SU-DHL-6 (cell line): ENCODE measurements at regions not wholly inside any gene's neighbourhood (a gene's known extent, or its start where the extent isn't known, plus 50 kb on each side); places are given as distances from the start of the nearest gene placed in this dataset.
"Not testable (repeated sequence)": the region's sequence is repeated elsewhere in the genome, so short reads cannot be mapped to it uniquely, and the experiment has no call there.

Experiments used
- H2AFZ ChIP-seq: fragments of 200-600 bp; sonication (generic); 2 replicates; pipeline ENCODE4 v1.6.1; 2014; ENCODE audit warnings: low read depth, mild to moderate bottlenecking, moderate library complexity, mixed read lengths, antibody characterized with exemption, low read length; ENCODE audit not compliant: severe bottlenecking
- H3F3A ChIP-seq: fragments of 200-600 bp; shearing (Covaris generic); 2 replicates; pipeline ENCODE4 v1.6.0; 2016; ENCODE audit warnings: antibody characterized with exemption, mild to moderate bottlenecking; ENCODE audit not compliant: insufficient read depth
- H3K27ac ChIP-seq: fragments of 200-600 bp; sonication (generic); 2 replicates; pipeline ENCODE4 v1.5.1; 2016; ENCODE audit warnings: low read depth, mild to moderate bottlenecking, low read length, moderate library complexity, mixed read lengths
- H3K27me3 ChIP-seq: fragments of 200-600 bp; sonication (generic), shearing (Covaris generic); 2 replicates; pipeline ENCODE4 v1.6.0; 2014; ENCODE audit warnings: mild to moderate bottlenecking, low read length
- H3K36me3 ChIP-seq: fragments of 200-600 bp; sonication (generic); 2 replicates; pipeline ENCODE4 v1.6.1; 2014; ENCODE audit warnings: mild to moderate bottlenecking, low read length, mixed read lengths
- H3K4me2 ChIP-seq: fragments of 300-600, 200-600 bp; shearing (Covaris generic), sonication (generic); 2 replicates; pipeline ENCODE4 v1.6.0; 2014; ENCODE audit warnings: low read length, low read depth, mild to moderate bottlenecking; ENCODE audit not compliant: poor library complexity, severe bottlenecking
- H3K4me3 ChIP-seq: fragments of 200-600 bp; sonication (generic); 2 replicates; pipeline ENCODE4 v1.5.1; 2014; ENCODE audit warnings: antibody characterized with exemption, low read length, mild to moderate bottlenecking, mixed read lengths; ENCODE audit not compliant: insufficient read depth, poor library complexity, severe bottlenecking
- H3K79me2 ChIP-seq: fragments of 200-600 bp; sonication (generic); 2 replicates; pipeline ENCODE4 v1.6.1; 2014; ENCODE audit warnings: mild to moderate bottlenecking, low read length, moderate library complexity; ENCODE audit not compliant: insufficient read depth
- H3K9ac ChIP-seq: fragments of 200-600 bp; sonication (generic); 2 replicates; pipeline ENCODE4 v1.7.0; 2014; ENCODE audit warnings: mild to moderate bottlenecking, low read length
- H3K9me2 ChIP-seq: fragments of 200-600 bp; sonication (generic); replicated peaks from 2 replicates; pipeline ENCODE4 v1.6.1; 2014; ENCODE audit warnings: low read length; ENCODE audit not compliant: insufficient read depth
- H3K9me3 ChIP-seq: fragments of 200-600 bp; sonication (generic); 2 replicates; pipeline ENCODE4 v1.6.1; 2014; ENCODE audit warnings: low read length, mixed read lengths; ENCODE audit not compliant: insufficient read depth
- H4K20me1 ChIP-seq: fragments of 200-600 bp; sonication (generic); 2 replicates; pipeline ENCODE4 v1.6.1; 2014; ENCODE audit warnings: low read depth, mild to moderate bottlenecking, antibody characterized with exemption, low read length, moderate library complexity, mixed read lengths

DNA sequence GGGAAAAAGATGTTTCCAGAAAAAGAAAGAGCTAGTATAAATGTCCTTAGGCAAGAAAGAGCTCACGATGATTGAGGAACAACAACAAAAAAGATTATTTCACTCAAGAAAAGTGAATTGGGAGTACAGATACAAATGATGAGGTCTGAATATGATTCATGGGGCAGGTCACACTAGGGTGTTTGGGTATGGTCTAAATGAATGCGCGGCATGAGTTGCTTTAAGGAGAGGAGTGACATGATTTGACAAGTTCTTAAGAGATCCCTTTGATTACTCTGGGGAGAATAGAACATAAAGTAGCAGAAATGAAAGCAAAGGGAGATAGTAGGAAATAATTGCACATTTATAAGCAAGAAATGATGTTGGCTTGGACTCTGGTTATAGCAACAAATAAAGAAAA lies 85.9 kb upstream of the AGAP9 start:
- not testable (repeated sequence) for H3K9ac ChIP-seq, H3K9me2 ChIP-seq, H3K27me3 ChIP-seq, H3K4me2 ChIP-seq, H3K4me3 ChIP-seq, H3K9me3 ChIP-seq, H3F3A ChIP-seq, H2AFZ ChIP-seq, H3K27ac ChIP-seq, H4K20me1 ChIP-seq, H3K36me3 ChIP-seq, H3K79me2 ChIP-seq

DNA sequence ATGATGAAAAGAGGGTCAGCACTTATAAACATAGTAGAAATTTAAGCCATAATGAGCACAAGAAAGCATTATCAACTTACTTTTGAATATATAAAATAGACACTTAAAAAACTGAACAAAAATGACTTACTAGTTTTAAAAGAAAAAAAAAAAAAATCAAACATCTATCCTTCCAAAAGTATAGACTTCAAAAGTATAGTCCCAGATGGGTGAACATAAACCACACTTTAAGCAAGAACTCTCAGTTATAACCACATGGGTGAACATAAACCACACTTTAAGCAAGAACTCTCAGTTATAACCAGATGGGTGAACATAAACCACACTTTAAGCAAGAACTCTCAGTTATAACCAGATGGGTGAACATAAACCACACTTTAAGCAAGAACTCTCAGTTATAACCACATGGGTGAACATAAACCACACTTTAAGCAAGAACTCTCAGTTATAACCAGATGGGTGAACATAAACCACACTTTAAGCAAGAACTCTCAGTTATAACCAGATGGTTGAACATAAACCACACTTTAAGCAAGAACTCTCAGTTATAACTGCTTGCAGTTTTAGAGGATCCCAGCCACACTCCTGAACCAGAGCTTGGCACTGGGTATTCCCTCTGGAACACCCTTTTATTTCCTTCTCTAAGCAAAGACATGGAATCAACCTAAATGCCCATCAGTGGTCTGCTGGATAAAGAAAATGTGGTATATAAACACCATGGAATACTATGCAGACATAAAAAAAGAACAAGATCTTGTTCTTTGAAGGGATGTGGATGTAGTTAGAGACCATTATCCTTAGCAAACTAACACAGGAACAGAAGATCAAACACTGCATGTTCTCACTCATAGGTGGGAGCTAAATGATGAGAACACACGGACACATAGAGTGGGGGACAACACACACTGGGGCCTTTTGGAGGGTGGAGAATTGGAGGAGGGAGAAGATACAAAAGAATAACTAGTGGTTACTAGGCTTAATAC lies 82.6 kb upstream of the AGAP9 start:
- not testable (repeated sequence) for H3K36me3 ChIP-seq, H3K27me3 ChIP-seq, H3K9ac ChIP-seq, H3K9me2 ChIP-seq, H3K4me2 ChIP-seq, H2AFZ ChIP-seq, H3K79me2 ChIP-seq, H3K27ac ChIP-seq, H3K4me3 ChIP-seq, H3K9me3 ChIP-seq, H3F3A ChIP-seq, H4K20me1 ChIP-seq

DNA sequence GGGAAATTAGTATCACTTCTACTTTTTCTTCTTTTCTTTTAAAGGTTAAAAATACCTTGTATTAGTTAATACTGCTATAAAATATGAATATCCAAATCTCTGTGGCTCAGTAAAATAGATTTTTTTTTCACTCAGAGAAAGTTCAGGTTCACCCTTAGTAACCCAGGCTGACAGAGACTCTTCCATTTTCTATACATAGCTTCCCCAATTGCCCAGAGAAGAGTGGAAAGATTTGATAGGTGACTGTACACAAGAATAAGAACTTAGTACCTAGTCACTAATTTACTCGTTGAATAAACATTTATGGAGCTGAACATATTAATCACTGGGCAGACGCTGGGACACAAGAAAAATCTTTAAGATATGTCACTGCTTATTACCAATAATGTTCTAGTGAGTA lies 77.2 kb upstream of the AGAP9 start:
- H3K79me2 ChIP-seq, H3K36me3 ChIP-seq, H3K9ac ChIP-seq, H3K27me3 ChIP-seq, H3K9me2 ChIP-seq, H3K27ac ChIP-seq, H3K9me3 ChIP-seq, H3K4me2 ChIP-seq, H4K20me1 ChIP-seq, H3F3A ChIP-seq, H2AFZ ChIP-seq, H3K4me3 ChIP-seq: not testable (repeated sequence)

DNA sequence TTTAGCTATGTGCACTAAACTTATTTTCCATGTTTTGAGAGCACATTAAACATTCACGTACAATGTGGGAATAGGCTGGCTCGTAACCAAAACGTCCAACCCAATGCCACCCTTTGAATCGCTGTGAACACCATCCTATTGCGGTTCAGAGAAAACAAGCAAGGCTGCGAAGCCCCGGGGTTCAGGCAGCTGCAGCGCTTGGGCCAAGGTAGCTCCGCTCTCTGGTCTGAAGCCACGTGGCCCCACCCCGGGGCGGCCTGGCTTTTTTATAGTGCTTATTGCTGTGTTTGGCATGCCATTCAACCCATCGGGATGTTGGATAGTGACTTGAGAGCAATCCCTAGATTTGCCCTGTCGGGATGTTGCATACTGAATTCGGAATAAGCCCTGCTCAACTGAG lies 76.7 kb upstream of the AGAP9 start:
- H3K9me2 ChIP-seq, H3K27me3 ChIP-seq, H3K4me3 ChIP-seq, H4K20me1 ChIP-seq, H3K79me2 ChIP-seq, H3F3A ChIP-seq, H3K9me3 ChIP-seq, H2AFZ ChIP-seq, H3K27ac ChIP-seq, H3K36me3 ChIP-seq, H3K4me2 ChIP-seq, H3K9ac ChIP-seq: not testable (repeated sequence)

DNA sequence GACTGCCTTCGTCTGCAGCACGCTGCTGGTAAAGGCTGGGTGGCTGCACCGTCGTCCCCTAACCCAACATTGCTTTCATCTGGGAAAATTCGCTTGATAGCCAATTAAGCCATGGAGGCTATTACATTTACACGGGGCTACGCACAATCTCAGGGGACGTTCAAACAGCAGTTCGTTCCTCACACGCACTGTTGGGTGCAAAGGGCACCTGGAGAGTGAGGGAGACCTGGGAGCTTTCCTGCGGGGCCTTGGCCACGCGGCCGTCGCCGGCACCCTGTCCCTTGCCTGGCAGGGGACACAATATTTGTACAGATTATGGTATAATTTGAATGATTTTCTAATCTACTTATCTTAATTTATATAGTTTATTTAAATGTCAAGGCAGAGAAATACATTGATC lies 76.2 kb upstream of the AGAP9 start:
- H3K4me2 ChIP-seq, H3K27ac ChIP-seq, H4K20me1 ChIP-seq, H3F3A ChIP-seq, H3K4me3 ChIP-seq, H2AFZ ChIP-seq, H3K79me2 ChIP-seq, H3K36me3 ChIP-seq, H3K27me3 ChIP-seq, H3K9me3 ChIP-seq, H3K9me2 ChIP-seq, H3K9ac ChIP-seq: not testable (repeated sequence)

DNA sequence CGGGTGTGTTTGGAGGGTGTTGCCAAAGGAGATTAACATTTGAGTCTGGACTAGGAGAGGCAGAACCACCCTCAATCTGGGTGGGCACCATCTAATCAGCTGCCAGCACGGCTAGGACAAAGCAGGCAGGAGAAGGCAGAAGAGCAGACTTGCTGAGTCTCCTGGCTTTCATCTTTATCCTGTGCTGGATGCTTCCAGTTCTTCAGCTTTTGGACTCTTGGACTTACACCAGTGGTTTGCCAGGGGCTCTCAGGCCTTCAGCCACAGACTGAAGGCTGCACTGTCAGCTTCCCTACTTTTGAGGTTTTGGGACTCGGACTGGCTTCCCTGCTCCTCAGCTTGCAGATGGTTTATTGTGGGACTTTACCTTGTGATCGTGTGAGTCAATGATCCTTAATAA lies 70.4 kb upstream of the AGAP9 start:
- not testable (repeated sequence) for H3K4me2 ChIP-seq, H3K27ac ChIP-seq, H3K79me2 ChIP-seq, H3K9ac ChIP-seq, H3K27me3 ChIP-seq, H2AFZ ChIP-seq, H3K9me2 ChIP-seq, H4K20me1 ChIP-seq, H3K36me3 ChIP-seq, H3K9me3 ChIP-seq, H3K4me3 ChIP-seq, H3F3A ChIP-seq

DNA sequence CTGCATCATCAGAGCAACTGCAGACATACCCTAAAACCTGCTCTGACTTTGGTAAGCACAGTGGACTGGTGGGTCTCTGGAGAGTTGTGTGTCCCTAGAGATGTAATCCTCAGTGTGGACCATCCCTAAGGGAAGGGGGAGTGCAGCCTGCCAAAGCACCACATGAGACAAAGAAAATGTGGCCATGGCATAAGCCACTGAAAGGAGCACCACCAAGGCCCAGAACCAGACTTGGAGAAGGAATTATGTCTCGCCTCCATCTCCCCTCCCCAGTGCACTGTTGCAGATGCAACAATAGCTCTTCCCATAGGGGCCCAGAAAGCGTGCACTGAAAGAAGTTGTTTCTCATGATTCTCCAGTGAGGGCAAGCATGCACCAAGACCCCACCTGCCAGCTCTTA lies 69.7 kb upstream of the AGAP9 start:
- not testable (repeated sequence) for H3K4me3 ChIP-seq, H3K36me3 ChIP-seq, H3K9ac ChIP-seq, H3K27ac ChIP-seq, H3K9me3 ChIP-seq, H3K79me2 ChIP-seq, H3K9me2 ChIP-seq, H3K27me3 ChIP-seq, H3K4me2 ChIP-seq, H4K20me1 ChIP-seq, H2AFZ ChIP-seq, H3F3A ChIP-seq

DNA sequence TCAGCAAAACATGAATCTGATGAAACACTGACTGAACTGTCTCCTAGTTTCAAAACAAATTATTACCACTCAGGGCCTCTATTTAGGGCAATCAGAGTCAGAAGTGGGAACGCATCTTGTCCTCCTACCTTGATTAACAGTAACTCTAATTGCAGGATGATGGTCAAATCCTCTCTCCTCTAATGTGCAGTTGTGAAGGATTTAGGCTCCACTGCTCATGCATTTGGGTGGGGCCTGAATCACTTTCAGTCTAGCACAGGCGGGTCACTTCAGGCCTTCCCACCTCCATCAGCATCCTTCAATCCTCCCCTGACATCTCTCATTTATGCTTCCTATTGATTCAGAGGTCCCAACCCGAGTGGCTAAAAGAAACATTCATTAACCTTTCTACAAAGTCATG lies 67.5 kb upstream of the AGAP9 start:
- not testable (repeated sequence) for H4K20me1 ChIP-seq, H2AFZ ChIP-seq, H3K36me3 ChIP-seq, H3F3A ChIP-seq, H3K9me3 ChIP-seq, H3K79me2 ChIP-seq, H3K27ac ChIP-seq, H3K9ac ChIP-seq, H3K4me2 ChIP-seq, H3K9me2 ChIP-seq, H3K27me3 ChIP-seq, H3K4me3 ChIP-seq
